Osteoblast (primary cell): ENCODE measurements at regions not wholly inside any gene's neighbourhood (a gene's known extent, or its start where the extent isn't known, plus 50 kb on each side); places are given as distances from the start of the nearest gene placed in this dataset.
A peak's percentile ranks its signal among the peaks of the same experiment; 100 is the strongest.
"Not testable (repeated sequence)": the region's sequence is repeated elsewhere in the genome, so short reads cannot be mapped to it uniquely, and the experiment has no call there.

Source experiments
- DNase-seq: peaks from one replicate; pipeline ENCODE4 v3.0.0; 2011; ENCODE audit warnings: low spot score, mixed read lengths; ENCODE audit not compliant: insufficient read length; ENCODE audit errors: missing footprints
- H2AFZ ChIP-seq: 2 replicates; pipeline ENCODE4 v1.6.0; 2011; ENCODE audit warnings: mild to moderate bottlenecking, low read length
- H3K27ac ChIP-seq: 2 replicates; pipeline ENCODE4 v1.5.1; 2011; ENCODE audit warnings: mild to moderate bottlenecking, low read depth, low read length, moderate library complexity
- H3K27me3 ChIP-seq: 2 replicates; pipeline ENCODE4 v1.6.0; 2012; ENCODE audit warnings: mild to moderate bottlenecking, control low read depth, inconsistent platforms, low read length, moderate library complexity; ENCODE audit not compliant: insufficient read depth
- H3K36me3 ChIP-seq: 2 replicates; pipeline ENCODE4 v1.5.1; 2011; ENCODE audit warnings: mild to moderate bottlenecking, low read length, control low read depth, moderate library complexity; ENCODE audit not compliant: insufficient read depth
- H3K4me1 ChIP-seq: 2 replicates; pipeline ENCODE4 v1.5.1; 2011; ENCODE audit warnings: mild to moderate bottlenecking, low read length, control low read depth, moderate library complexity; ENCODE audit not compliant: insufficient read depth
- H3K4me2 ChIP-seq: 2 replicates; pipeline ENCODE4 v1.6.0; 2011; ENCODE audit warnings: mild to moderate bottlenecking, low read length; ENCODE audit not compliant: insufficient read depth
- H3K4me3 ChIP-seq: fragments of 200-600 bp; sonication (generic); 3 replicates; pipeline ENCODE4 v1.5.1; 2012; ENCODE audit warnings: mild to moderate bottlenecking, low read length, inconsistent platforms; ENCODE audit not compliant: insufficient read depth
- H3K79me2 ChIP-seq: 2 replicates; pipeline ENCODE4 v1.6.0; 2012; ENCODE audit warnings: mild to moderate bottlenecking, low read length, control low read depth, inconsistent platforms; ENCODE audit not compliant: insufficient read depth
- H3K9me3 ChIP-seq: 2 replicates; pipeline ENCODE4 v1.5.1; 2011; ENCODE audit warnings: low read depth, low read length, control low read depth
- H4K20me1 ChIP-seq: 2 replicates; pipeline ENCODE4 v1.6.0; 2012; ENCODE audit warnings: mild to moderate bottlenecking, low read length, control low read depth; ENCODE audit not compliant: insufficient read depth
- CTCF ChIP-seq: IDR thresholded peaks from 2 replicates; pipeline ENCODE4 v1.5.1; 2011; ENCODE audit warnings: mild to moderate bottlenecking, low read depth, low read length, moderate library complexity; ENCODE audit errors: extremely low read depth

GRCh38 chr22:25281675-25282345 lies 62.4 kb downstream of the CRYBB2 start:
- Histone ChIP-seq H3K79me2 (no peaks in the 10 kb centered on the region), H3K4me2 (no peak overlapping the region), H3K4me3 (no peak overlapping the region), H4K20me1 (no peaks in the 10 kb centered on the region), H2AFZ (no peak overlapping the region), H3K27me3 (peaks cover 52% of the 10 kb centered on the region), H3K9me3 (no peaks in the 10 kb centered on the region), H3K27ac (no peak overlapping the region), H3K36me3 (no peaks in the 10 kb centered on the region), H3K4me1 (no peaks in the 10 kb centered on the region)
- no peak for TF ChIP-seq CTCF
- DNase-seq, result peak; percentile 58

- DNase-seq, result peak; percentile 64
- Histone ChIP-seq H3K9me3 (no peaks in the 10 kb centered on the region), H3K4me3 (no peak overlapping the region), H3K27me3 (peaks cover 54% of the 10 kb centered on the region), H4K20me1 (no peaks in the 10 kb centered on the region), H3K4me2 (no peak overlapping the region), H2AFZ (no peak overlapping the region), H3K27ac (no peak overlapping the region), H3K79me2 (no peaks in the 10 kb centered on the region), H3K4me1 (no peaks in the 10 kb centered on the region), H3K36me3 (no peaks in the 10 kb centered on the region)
- no peak for TF ChIP-seq CTCF
These were observed 62.9 kb downstream of the CRYBB2 start for GRCh38 chr22:25282346-25282670.

- H3K27ac ChIP-seq, result no peak overlapping the region
- no peaks in the 10 kb centered on the region for H3K4me1 ChIP-seq
- peaks cover 54% of the 10 kb centered on the region for H3K27me3 ChIP-seq
- no peak overlapping the region for H3K4me3 ChIP-seq
- no peaks in the 10 kb centered on the region for H3K36me3 ChIP-seq
- H4K20me1 ChIP-seq, result no peaks in the 10 kb centered on the region
- H3K79me2 ChIP-seq, result no peaks in the 10 kb centered on the region
- H2AFZ ChIP-seq, result no peak overlapping the region
- TF ChIP-seq CTCF, result no peak
- no peak overlapping the region for H3K4me2 ChIP-seq
- no peaks in the 10 kb centered on the region for H3K9me3 ChIP-seq
- DNase-seq, result peak; percentile 60
These were observed 63.5 kb downstream of the CRYBB2 start for GRCh38 chr22:25282671-25283561.

GRCh38 chr22:25288481-25288880 lies 69.0 kb downstream of the CRYBB2 start:
- H4K20me1 ChIP-seq, H3K27ac ChIP-seq, H3K4me3 ChIP-seq, H3K36me3 ChIP-seq, H3K9me3 ChIP-seq, H3K79me2 ChIP-seq, H3K4me2 ChIP-seq, H2AFZ ChIP-seq, H3K4me1 ChIP-seq, DNase-seq: not testable (repeated sequence)
- H3K27me3 ChIP-seq, result peaks cover 19% of the 10 kb centered on the region

GRCh38 chr22:25301912-25302311 lies 82.5 kb downstream of the CRYBB2 start:
- not testable (repeated sequence) for H3K4me2 ChIP-seq, H3K9me3 ChIP-seq, H4K20me1 ChIP-seq, DNase-seq, H3K4me1 ChIP-seq, H3K4me3 ChIP-seq, H3K27ac ChIP-seq, H3K36me3 ChIP-seq, H2AFZ ChIP-seq, H3K79me2 ChIP-seq
- H3K27me3 ChIP-seq, result peaks cover 14% of the 10 kb centered on the region

GRCh38 chr22:25309586-25309985 lies 90.1 kb downstream of the CRYBB2 start:
- H3K27ac ChIP-seq, H3K79me2 ChIP-seq, H3K4me1 ChIP-seq, DNase-seq, H3K9me3 ChIP-seq, H2AFZ ChIP-seq, H3K4me3 ChIP-seq, H3K36me3 ChIP-seq, H3K4me2 ChIP-seq, H4K20me1 ChIP-seq, H3K27me3 ChIP-seq: not testable (repeated sequence)
